OCI-LY1 (cell line): ENCODE measurements at regions not wholly inside any gene's neighbourhood (a gene's known extent, or its start where the extent isn't known, plus 50 kb on each side); places are given as distances from the start of the nearest gene placed in this dataset.

Source experiments
- H2AFZ ChIP-seq: fragments of 200-600 bp; sonication (generic), shearing (Covaris generic); 2 replicates; pipeline ENCODE4 v1.6.0; 2014; ENCODE audit warnings: antibody characterized with exemption, mild to moderate bottlenecking, low read length
- H3F3A ChIP-seq: fragments of 200-600 bp; sonication (generic), shearing (Covaris generic); 2 replicates; pipeline ENCODE4 v1.6.0; 2014; ENCODE audit warnings: mild to moderate bottlenecking, antibody characterized with exemption, low read length, moderate library complexity; ENCODE audit not compliant: insufficient read depth
- H3K27ac ChIP-seq: fragments of 200-600 bp; sonication (generic); 2 replicates; pipeline ENCODE4 v1.5.1; 2014; ENCODE audit warnings: low read length, mixed run types, mild to moderate bottlenecking, low read depth; ENCODE audit not compliant: poor library complexity, severe bottlenecking
- H3K27me3 ChIP-seq: fragments of 200-600 bp; sonication (generic); 2 replicates; pipeline ENCODE4 v1.6.0; 2014; ENCODE audit warnings: antibody characterized with exemption, mild to moderate bottlenecking, low read length, moderate library complexity; ENCODE audit not compliant: insufficient read depth
- H3K36me3 ChIP-seq: fragments of 200-600 bp; sonication (generic); 2 replicates; pipeline ENCODE4 v1.6.1; 2014; ENCODE audit warnings: mild to moderate bottlenecking, antibody characterized with exemption, low read length, moderate library complexity, mixed read lengths; ENCODE audit not compliant: insufficient read depth
- H3K4me1 ChIP-seq: fragments of 200-600 bp; sonication (generic); 2 replicates; pipeline ENCODE4 v1.5.1; 2014; ENCODE audit warnings: mild to moderate bottlenecking, low read length, moderate library complexity; ENCODE audit not compliant: insufficient read depth, severe bottlenecking
- H3K4me2 ChIP-seq: fragments of 200-600 bp; sonication (generic), shearing (Covaris generic); 2 replicates; pipeline ENCODE4 v1.6.1; 2014; ENCODE audit warnings: low read length
- H3K4me3 ChIP-seq: fragments of 200-600 bp; sonication (generic); 2 replicates; pipeline ENCODE4 v1.5.1; 2014; ENCODE audit warnings: low read length, low read depth, mild to moderate bottlenecking, mixed read lengths; ENCODE audit not compliant: poor library complexity, severe bottlenecking
- H3K79me2 ChIP-seq: fragments of 200-600 bp; shearing (Covaris generic); 2 replicates; pipeline ENCODE4 v1.6.1; 2016; ENCODE audit warnings: mixed run types, low read length, mixed read lengths; ENCODE audit not compliant: insufficient read depth
- H3K9ac ChIP-seq: fragments of 200-600 bp; sonication (generic), shearing (Covaris generic); 2 replicates; pipeline ENCODE4 v1.6.1; 2014; ENCODE audit warnings: mild to moderate bottlenecking, low read length, mixed read lengths
- H3K9me2 ChIP-seq: fragments of 200-600 bp; sonication (generic), shearing (Covaris generic); 2 replicates; pipeline ENCODE4 v1.6.1; 2014; ENCODE audit warnings: low read depth, mild to moderate bottlenecking, low read length, mixed read lengths
- H3K9me3 ChIP-seq: fragments of 200-600 bp; shearing (Covaris generic); 2 replicates; pipeline ENCODE4 v1.6.1; 2014; ENCODE audit warnings: low read length, mixed read lengths
- H4K20me1 ChIP-seq: fragments of 200-600 bp; sonication (generic), shearing (Covaris generic); 2 replicates; pipeline ENCODE4 v1.6.0; 2016; ENCODE audit warnings: mild to moderate bottlenecking, low read length; ENCODE audit not compliant: insufficient read depth
- EZH2 ChIP-seq: fragments of 200-600 bp; sonication (generic), shearing (Covaris generic); IDR thresholded peaks from 2 replicates; pipeline ENCODE4 v1.8.0; 2017; ENCODE audit warnings: borderline replicate concordance, mixed run types, mild to moderate bottlenecking, antibody characterized with exemption, low read length, moderate library complexity, mixed read lengths
- TF ChIP-seq, protein P1 (sequence below): fragments of 200-600 bp; sonication (generic), shearing (Covaris generic); IDR thresholded peaks from 2 replicates; pipeline ENCODE4 v1.5.1; 2017; ENCODE audit warnings: mild to moderate bottlenecking, antibody characterized with exemption, low read length, moderate library complexity, mixed read lengths

GRCh38 chr13:75946536-75947284 is 310.6 kb downstream of the LMO7 start:
- Histone ChIP-seq H3K79me2 (no peaks in the 10 kb centered on the region), H3K4me1 (no peaks in the 10 kb centered on the region), H2AFZ (no peak overlapping the region), H3K4me3 (no peak overlapping the region), H3K36me3 (no peaks in the 10 kb centered on the region), H3K9me2 (no peaks in the 10 kb centered on the region), H3K27ac (no peak overlapping the region), H3K4me2 (no peak overlapping the region), H3K9ac (no peak overlapping the region), H4K20me1 (no peaks in the 10 kb centered on the region), H3K9me3 (no peaks in the 10 kb centered on the region), H3F3A (no peaks in the 10 kb centered on the region), H3K27me3 (no peaks in the 10 kb centered on the region)
- TF ChIP-seq EZH2: no peak
- TF ChIP-seq, protein P1, sequence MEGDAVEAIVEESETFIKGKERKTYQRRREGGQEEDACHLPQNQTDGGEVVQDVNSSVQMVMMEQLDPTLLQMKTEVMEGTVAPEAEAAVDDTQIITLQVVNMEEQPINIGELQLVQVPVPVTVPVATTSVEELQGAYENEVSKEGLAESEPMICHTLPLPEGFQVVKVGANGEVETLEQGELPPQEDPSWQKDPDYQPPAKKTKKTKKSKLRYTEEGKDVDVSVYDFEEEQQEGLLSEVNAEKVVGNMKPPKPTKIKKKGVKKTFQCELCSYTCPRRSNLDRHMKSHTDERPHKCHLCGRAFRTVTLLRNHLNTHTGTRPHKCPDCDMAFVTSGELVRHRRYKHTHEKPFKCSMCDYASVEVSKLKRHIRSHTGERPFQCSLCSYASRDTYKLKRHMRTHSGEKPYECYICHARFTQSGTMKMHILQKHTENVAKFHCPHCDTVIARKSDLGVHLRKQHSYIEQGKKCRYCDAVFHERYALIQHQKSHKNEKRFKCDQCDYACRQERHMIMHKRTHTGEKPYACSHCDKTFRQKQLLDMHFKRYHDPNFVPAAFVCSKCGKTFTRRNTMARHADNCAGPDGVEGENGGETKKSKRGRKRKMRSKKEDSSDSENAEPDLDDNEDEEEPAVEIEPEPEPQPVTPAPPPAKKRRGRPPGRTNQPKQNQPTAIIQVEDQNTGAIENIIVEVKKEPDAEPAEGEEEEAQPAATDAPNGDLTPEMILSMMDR: no peak

- TF ChIP-seq, protein P1: no peak
- no peak for TF ChIP-seq EZH2
- Histone ChIP-seq H3K9me3 (no peaks in the 10 kb centered on the region), H3K4me1 (no peaks in the 10 kb centered on the region)
These were observed 309.8 kb downstream of the LMO7 start for GRCh38 chr13:75945841-75946482.

GRCh38 chr13:75938811-75939560 is 302.9 kb downstream of the LMO7 start:
- no peaks in the 10 kb centered on the region for H3K9me2 ChIP-seq
- no peaks in the 10 kb centered on the region for H3K4me1 ChIP-seq
- H3K4me3 ChIP-seq: no peak overlapping the region
- no peaks in the 10 kb centered on the region for H3F3A ChIP-seq
- H3K9me3 ChIP-seq: no peaks in the 10 kb centered on the region
- H3K36me3 ChIP-seq: no peaks in the 10 kb centered on the region
- H2AFZ ChIP-seq: no peak overlapping the region
- H3K27me3 ChIP-seq: no peaks in the 10 kb centered on the region
- no peaks in the 10 kb centered on the region for H4K20me1 ChIP-seq
- H3K79me2 ChIP-seq: no peaks in the 10 kb centered on the region
- TF ChIP-seq, protein P1: no peak
- no peak for TF ChIP-seq EZH2
- no peak overlapping the region for H3K9ac ChIP-seq
- no peak overlapping the region for H3K27ac ChIP-seq
- H3K4me2 ChIP-seq: no peak overlapping the region

More at GRCh38 chr13:75945841-75946482, 309.8 kb downstream of the LMO7 start:
- H3K27ac ChIP-seq: no peak overlapping the region
- H3K4me3 ChIP-seq: no peak overlapping the region
- H3K27me3 ChIP-seq: no peaks in the 10 kb centered on the region
- no peaks in the 10 kb centered on the region for H3F3A ChIP-seq
- H3K79me2 ChIP-seq: no peaks in the 10 kb centered on the region
- no peaks in the 10 kb centered on the region for H3K9me2 ChIP-seq
- no peak overlapping the region for H3K4me2 ChIP-seq
- H4K20me1 ChIP-seq: no peaks in the 10 kb centered on the region
- H3K36me3 ChIP-seq: no peaks in the 10 kb centered on the region
- no peak overlapping the region for H2AFZ ChIP-seq
- no peak overlapping the region for H3K9ac ChIP-seq
